Neural crest cell (in vitro differentiated cells): ENCODE measurements at regions not wholly inside any gene's neighbourhood (a gene's known extent, or its start where the extent isn't known, plus 50 kb on each side); places are given as distances from the start of the nearest gene placed in this dataset.

Experiments
- DNase-seq: peaks from one replicate; pipeline ENCODE4 v3.0.0; 2021; ENCODE audit warnings: low read depth, mixed read lengths, low spot score
- H3K27ac Mint-ChIP-seq: one replicate; pipeline ENCODE4 v1.8.0; 2021; ENCODE audit warnings: mild to moderate bottlenecking, mixed read lengths; ENCODE audit not compliant: unreplicated experiment
- H3K27me3 Mint-ChIP-seq: 2 replicates; pipeline ENCODE4 v1.8.0; 2021; ENCODE audit warnings: low read depth, mild to moderate bottlenecking, mixed read lengths
- H3K36me3 Mint-ChIP-seq: 2 replicates; pipeline ENCODE4 v1.8.0; 2021; ENCODE audit warnings: low read depth, mild to moderate bottlenecking, mixed read lengths
- H3K4me1 Mint-ChIP-seq: 2 replicates; pipeline ENCODE4 v1.8.0; 2021; ENCODE audit warnings: mixed read lengths
- H3K4me3 Mint-ChIP-seq: one replicate; pipeline ENCODE4 v1.8.0; 2021; ENCODE audit warnings: mild to moderate bottlenecking, mixed read lengths
- H3K9me3 Mint-ChIP-seq: 2 replicates; pipeline ENCODE4 v1.8.0; 2021; ENCODE audit warnings: mixed read lengths
- CTCF ChIP-seq: fragments of 200-600 bp; sonication (generic); conservative IDR thresholded peaks from 2 replicates; pipeline ENCODE4 v1.5.0; 2021; ENCODE audit warnings: antibody characterized with exemption, mild to moderate bottlenecking

- Mint-ChIP-seq H3K27me3 (no peaks in the 10 kb centered on the region), H3K4me1 (no peaks in the 10 kb centered on the region), H3K9me3 (peaks cover 5% of the 10 kb centered on the region), H3K27ac (no peak overlapping the region), H3K36me3 (no peaks in the 10 kb centered on the region), H3K4me3 (no peak overlapping the region)
- TF ChIP-seq CTCF: no peak
- no peak for DNase-seq
Measured at GRCh38 chr5:110242950-110243349, 483.5 kb downstream of the TMEM232 start.

- no peaks in the 10 kb centered on the region for H3K9me3 Mint-ChIP-seq
- no peak for DNase-seq
- no peak overlapping the region for H3K27ac Mint-ChIP-seq
Measured at GRCh38 chr5:110248921-110249320, 477.6 kb downstream of the TMEM232 start.

DNA sequence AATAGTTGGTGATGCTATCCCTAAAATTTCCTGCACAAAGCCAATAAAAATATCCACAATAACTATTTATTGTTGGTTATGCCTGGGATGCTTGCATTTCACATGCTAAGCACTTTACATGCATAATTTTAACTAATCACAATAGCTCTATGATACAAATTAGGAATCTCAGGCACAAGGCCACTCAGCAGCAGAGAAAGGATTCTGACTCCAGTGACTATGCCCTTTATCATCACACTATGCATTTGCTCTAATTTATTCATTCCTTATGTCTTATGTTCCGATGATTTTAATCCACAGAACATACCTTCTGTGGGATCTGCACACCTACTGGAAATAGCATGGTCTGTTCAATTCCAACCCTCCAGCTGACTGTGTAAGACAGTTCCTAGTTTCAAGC, 476.1 kb downstream of the TMEM232 start:
- H3K27ac Mint-ChIP-seq: peak overlapping the region; percentile 11
- H3K27me3 Mint-ChIP-seq: no peaks in the 10 kb centered on the region
- H3K4me3 Mint-ChIP-seq: no peak overlapping the region
- DNase-seq: no peak
- TF ChIP-seq CTCF: no peak
- H3K4me1 Mint-ChIP-seq: peaks cover 15% of the 10 kb centered on the region
- no peaks in the 10 kb centered on the region for H3K9me3 Mint-ChIP-seq
- no peaks in the 10 kb centered on the region for H3K36me3 Mint-ChIP-seq

More at GRCh38 chr5:110248921-110249320, 477.6 kb downstream of the TMEM232 start:
- Mint-ChIP-seq H3K27me3 (no peaks in the 10 kb centered on the region), H3K4me1 (peaks cover 13% of the 10 kb centered on the region), H3K36me3 (no peaks in the 10 kb centered on the region), H3K4me3 (no peak overlapping the region)
- no peak for TF ChIP-seq CTCF

DNA sequence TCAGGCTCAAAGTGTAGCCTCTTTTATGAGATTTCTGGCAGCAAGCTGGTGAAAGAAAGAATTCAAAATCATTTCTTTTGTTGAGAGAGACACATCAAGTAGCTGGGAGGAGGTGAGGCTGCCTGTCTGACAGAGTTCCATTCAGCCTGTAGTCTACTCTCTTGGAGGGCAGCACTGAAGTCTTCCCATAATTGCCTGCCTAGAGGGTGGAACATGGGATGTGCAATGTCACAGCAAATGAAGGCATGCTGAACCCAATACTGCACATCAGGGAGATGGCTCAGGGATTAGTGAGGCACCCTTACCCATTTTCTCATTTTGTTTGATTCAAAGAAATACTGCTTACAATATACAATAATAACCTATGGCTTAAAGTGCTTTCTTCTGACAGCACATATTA, 475.7 kb downstream of the TMEM232 start:
- H3K9me3 Mint-ChIP-seq: no peaks in the 10 kb centered on the region
- DNase-seq: no peak
- no peaks in the 10 kb centered on the region for H3K36me3 Mint-ChIP-seq
- no peaks in the 10 kb centered on the region for H3K27me3 Mint-ChIP-seq
- no peak for TF ChIP-seq CTCF
- peak overlapping the region; percentile 11 for H3K27ac Mint-ChIP-seq
- peaks cover 19% of the 10 kb centered on the region for H3K4me1 Mint-ChIP-seq
- H3K4me3 Mint-ChIP-seq: no peak overlapping the region

GRCh38 chr5:110251366-110251765, 475.1 kb downstream of the TMEM232 start:
- Mint-ChIP-seq H3K9me3 (no peaks in the 10 kb centered on the region), H3K27ac (no peak overlapping the region), H3K4me1 (peaks cover 24% of the 10 kb centered on the region), H3K27me3 (no peaks in the 10 kb centered on the region), H3K36me3 (no peaks in the 10 kb centered on the region), H3K4me3 (no peak overlapping the region)
- no peak for DNase-seq
- no peak for TF ChIP-seq CTCF

DNA sequence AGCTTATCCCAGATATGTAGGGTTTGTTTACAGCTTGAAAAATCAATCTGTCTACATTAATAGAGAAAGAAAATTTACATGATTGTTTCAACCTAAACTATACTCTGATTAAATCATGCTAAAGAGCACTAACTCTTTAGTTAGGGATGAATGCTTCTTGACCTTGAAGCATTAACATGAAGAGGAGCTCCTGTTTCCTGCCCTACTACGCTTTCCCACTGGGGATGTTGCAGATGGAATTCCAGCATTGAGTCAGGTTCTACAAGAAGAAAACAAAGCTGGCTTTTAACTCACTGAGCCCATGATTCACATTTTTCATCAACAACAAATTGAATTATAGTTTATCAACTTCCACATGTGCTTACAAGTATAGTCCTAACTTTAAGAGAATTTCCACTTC, 471.3 kb downstream of the TMEM232 start:
- no peak for DNase-seq
- Mint-ChIP-seq H3K27ac (no peak overlapping the region), H3K9me3 (no peaks in the 10 kb centered on the region), H3K4me1 (peaks cover 48% of the 10 kb centered on the region), H3K27me3 (no peaks in the 10 kb centered on the region), H3K4me3 (no peak overlapping the region), H3K36me3 (no peaks in the 10 kb centered on the region)
- TF ChIP-seq CTCF: no peak
